Body of pancreas (tissue), 4 donors: ENCODE measurements at regions not wholly inside any gene's neighbourhood (a gene's known extent, or its start where the extent isn't known, plus 50 kb on each side); places are given as distances from the start of the nearest gene placed in this dataset.

Experiments used
- ATAC-seq: fragments of 150-250 bp; one replicate; pipeline ENCODE4 v1.9.1; 2016
- DNase-seq, 4 donors: peaks; one replicate each; pipeline ENCODE4 v3.0.0-alpha.2; 2019
- H3K27ac ChIP-seq, 4 donors: fragments of 200-600 bp; sonication (generic); 1 replicate in 3 of 4; 2 replicates in 1 of 4; pipeline versions ENCODE4 v1.5.1 to v1.6.1; 2016 to 2019; ENCODE audit warnings: mild to moderate bottlenecking in 1 of 4, mixed read lengths in 1 of 4, moderate library complexity in 1 of 4
- H3K27me3 ChIP-seq, 2 donors: fragments of 200-600 bp; sonication (generic); one replicate each; pipeline ENCODE4 v1.6.0; 2016; ENCODE audit warnings: mild to moderate bottlenecking in 1 of 2
- H3K36me3 ChIP-seq, 2 donors: fragments of 200-600 bp; sonication (generic); replicated peaks in 1 of 2; 2 replicates each; pipeline ENCODE4 v1.5.1; 2016; ENCODE audit warnings: low read depth in 2 of 2; ENCODE audit not compliant: insufficient read depth in 1 of 2
- H3K4me1 ChIP-seq: fragments of 200-600 bp; sonication (generic); one replicate; pipeline ENCODE4 v1.6.0; 2016
- H3K4me3 ChIP-seq, 2 donors: fragments of 200-600 bp; sonication (generic); 1 replicate in 1 of 2; 2 replicates in 1 of 2; pipeline ENCODE4 v1.5.1; 2016 to 2019
- H3K9me3 ChIP-seq, 3 donors: fragments of 200-600 bp; sonication (generic); 1 replicate in 2 of 3; 2 replicates in 1 of 3; pipeline ENCODE4 v1.5.1; 2016
- POLR2A ChIP-seq, 3 donors: fragments of 450-650 bp; IDR thresholded peaks; one replicate each; pipeline ENCODE4 v1.6.1; 2016; ENCODE audit warnings: antibody characterized with exemption in 3 of 3, mild to moderate bottlenecking in 2 of 3
- WGBS, 2 donors: methylation state at CpG; one replicate each; pipeline ENCODE4 v1.1.5; 2017; 5-methylcytosine and 5-hydroxymethylcytosine counted together
- intact Hi-C: fragments of 100-400 bp; cut with DNase I; formaldehyde crosslinking; loops from one replicate; pipeline ENCODE4 v1.15.1; 2023
- TF ChIP-seq, protein P1 (sequence below), 7 experiments: fragments of 450-650 bp in 4 of 7; fragments of 200-600 bp in 3 of 7; sonication (generic) in 3 of 7; IDR thresholded peaks; one replicate each; pipeline ENCODE4 v1.5.1; 2016 to 2019; ENCODE audit warnings: antibody characterized with exemption in 7 of 7

DNA sequence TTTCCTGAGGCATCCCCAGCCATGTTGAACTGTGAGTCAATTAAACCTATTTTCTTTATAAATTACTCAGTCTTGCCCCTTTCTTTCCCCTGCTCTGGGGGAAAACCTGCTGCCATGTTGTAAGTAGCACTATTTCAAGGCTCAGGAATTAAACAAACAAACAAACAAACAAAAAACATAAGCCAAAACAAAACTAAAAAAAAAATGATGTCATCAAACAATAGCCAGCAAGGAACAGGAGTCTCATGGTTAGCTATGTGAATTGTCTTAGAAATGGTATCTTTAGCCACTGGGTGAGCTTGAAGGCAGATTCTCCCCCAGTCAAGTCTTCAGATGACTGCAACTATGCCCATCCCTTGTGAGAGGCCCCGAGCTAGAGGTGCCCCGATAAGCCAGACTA, 823.4 kb upstream of the ZEB2 start:
- ATAC-seq (no peak), DNase-seq (no peak)
- Histone ChIP-seq H3K4me1 (no peaks in the 10 kb centered on the region), H3K9me3 (peaks cover 0 to 4% (median 0%) of the 10 kb centered on the region in 3 donors), H3K4me3 (no peak overlapping the region), H3K27ac (no peak overlapping the region), H3K36me3 (no peaks in the 10 kb centered on the region), H3K27me3 (no peaks in the 10 kb centered on the region)
- whole genome bisulfite sequencing, 2 donors, result 35 to 54% methylated on average over 2 of the region's 2 CpGs
- intact Hi-C loops, result no loop called here
- TF ChIP-seq POLR2A (IDR thresholded peaks at IDR 0.05), result no peak
- TF ChIP-seq, protein P1, sequence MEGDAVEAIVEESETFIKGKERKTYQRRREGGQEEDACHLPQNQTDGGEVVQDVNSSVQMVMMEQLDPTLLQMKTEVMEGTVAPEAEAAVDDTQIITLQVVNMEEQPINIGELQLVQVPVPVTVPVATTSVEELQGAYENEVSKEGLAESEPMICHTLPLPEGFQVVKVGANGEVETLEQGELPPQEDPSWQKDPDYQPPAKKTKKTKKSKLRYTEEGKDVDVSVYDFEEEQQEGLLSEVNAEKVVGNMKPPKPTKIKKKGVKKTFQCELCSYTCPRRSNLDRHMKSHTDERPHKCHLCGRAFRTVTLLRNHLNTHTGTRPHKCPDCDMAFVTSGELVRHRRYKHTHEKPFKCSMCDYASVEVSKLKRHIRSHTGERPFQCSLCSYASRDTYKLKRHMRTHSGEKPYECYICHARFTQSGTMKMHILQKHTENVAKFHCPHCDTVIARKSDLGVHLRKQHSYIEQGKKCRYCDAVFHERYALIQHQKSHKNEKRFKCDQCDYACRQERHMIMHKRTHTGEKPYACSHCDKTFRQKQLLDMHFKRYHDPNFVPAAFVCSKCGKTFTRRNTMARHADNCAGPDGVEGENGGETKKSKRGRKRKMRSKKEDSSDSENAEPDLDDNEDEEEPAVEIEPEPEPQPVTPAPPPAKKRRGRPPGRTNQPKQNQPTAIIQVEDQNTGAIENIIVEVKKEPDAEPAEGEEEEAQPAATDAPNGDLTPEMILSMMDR (IDR thresholded peaks at IDR 0.05), result no peak

DNA sequence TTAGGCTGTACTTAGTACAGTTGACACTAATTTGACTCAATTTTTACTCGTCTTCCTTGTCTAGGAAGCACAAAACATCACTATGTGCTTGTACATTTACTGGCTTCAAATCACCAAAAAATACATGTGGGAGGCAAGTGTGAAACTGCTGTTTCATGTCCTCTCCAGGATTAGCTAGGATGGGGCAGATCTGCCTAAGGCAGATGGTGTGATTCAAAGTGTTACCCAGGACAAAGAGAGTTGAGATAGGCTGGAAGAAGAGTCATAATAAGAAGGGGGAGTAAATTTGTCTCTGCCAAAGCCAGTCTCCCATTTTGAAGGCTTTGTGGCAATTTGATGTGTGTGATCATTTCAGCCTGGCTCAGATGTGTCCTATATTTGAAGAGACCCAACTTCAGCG, 821.6 kb upstream of the ZEB2 start:
- no peak for DNase-seq
- no peak for ATAC-seq

DNA sequence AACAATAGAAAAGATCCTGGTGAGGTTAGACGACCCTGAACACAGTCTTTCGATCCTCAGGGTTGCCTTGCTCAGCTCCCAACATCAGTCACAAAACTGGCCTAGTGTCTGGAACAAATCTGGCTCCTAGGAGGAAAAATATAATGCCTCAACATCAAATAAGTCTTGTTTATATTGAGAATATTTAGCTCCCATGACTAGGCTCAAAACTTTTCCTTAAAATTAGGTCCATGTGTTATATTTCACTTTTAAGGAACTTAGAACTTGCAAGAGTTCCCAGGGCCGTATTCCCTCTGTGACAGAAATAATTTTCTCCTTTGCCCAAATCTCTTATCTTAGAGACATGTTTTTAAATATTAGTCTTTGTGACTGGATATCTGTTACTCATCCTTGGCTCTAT, 819.7 kb upstream of the ZEB2 start:
- intact Hi-C loops, result no loop called here
- no peak overlapping the region for H3K4me3 ChIP-seq
- H3K27me3 ChIP-seq, result no peaks in the 10 kb centered on the region
- TF ChIP-seq POLR2A (IDR thresholded peaks at IDR 0.05), result no peak
- TF ChIP-seq, protein P1 (IDR thresholded peaks at IDR 0.05), result no peak
- no peaks in the 10 kb centered on the region for H3K4me1 ChIP-seq
- ATAC-seq (no peak), DNase-seq (no peak)
- peaks cover 0 to 4% (median 0%) of the 10 kb centered on the region in 3 donors for H3K9me3 ChIP-seq
- H3K27ac ChIP-seq, result no peak overlapping the region
- no peaks in the 10 kb centered on the region for H3K36me3 ChIP-seq
- 59 to 68% methylated on average over 3 of the region's 3 CpGs for WGBS, 2 donors

More for the DNA sequence above, 821.6 kb upstream of the ZEB2 start:
- no peaks in the 10 kb centered on the region for H3K36me3 ChIP-seq
- peaks cover 0 to 4% (median 0%) of the 10 kb centered on the region in 3 donors for H3K9me3 ChIP-seq
- no peak overlapping the region for H3K27ac ChIP-seq
- WGBS, 2 donors, result 68 to 75% methylated on average over 2 of the region's 2 CpGs
- intact Hi-C loops, result no loop called here
- no peak for TF ChIP-seq POLR2A (IDR thresholded peaks at IDR 0.05)
- H3K27me3 ChIP-seq, result no peaks in the 10 kb centered on the region
- no peaks in the 10 kb centered on the region for H3K4me1 ChIP-seq
- H3K4me3 ChIP-seq, result no peak overlapping the region

DNA sequence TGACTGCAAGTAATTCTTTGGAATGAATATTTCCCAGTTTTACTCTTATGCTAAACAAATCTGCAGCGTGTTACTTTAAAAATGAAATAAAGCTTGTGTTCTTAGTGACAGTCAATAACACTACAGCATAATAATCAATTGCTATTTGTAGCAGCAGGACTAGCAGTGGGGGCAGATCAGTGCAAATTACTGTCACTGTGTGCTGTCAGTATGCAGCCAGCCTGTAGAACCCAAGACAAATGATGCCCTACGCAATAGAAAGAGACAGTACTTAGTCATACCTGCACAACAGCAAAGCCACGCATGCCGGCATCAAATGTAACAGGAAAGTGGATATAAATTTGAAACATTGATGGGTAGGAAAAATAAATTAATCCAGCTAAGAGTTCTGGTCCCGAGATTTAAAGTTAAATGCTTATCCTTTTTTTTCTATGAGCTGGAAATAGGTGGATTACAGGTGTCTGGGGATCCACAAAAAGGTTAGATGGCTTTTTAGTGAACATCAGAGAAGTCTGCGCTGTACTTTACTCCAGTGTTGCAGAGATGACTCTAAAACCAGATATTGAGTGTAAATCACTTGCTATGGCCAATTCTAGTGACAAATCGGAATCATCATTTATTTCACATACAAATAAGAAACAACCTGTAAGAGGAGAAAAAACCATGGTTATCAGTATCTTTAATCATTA, 812.4 kb upstream of the ZEB2 start:
- Histone ChIP-seq H3K4me1 (peaks cover 6% of the 10 kb centered on the region), H3K27ac (no peak overlapping the region), H3K9me3 (no peaks in the 10 kb centered on the region), H3K27me3 (no peaks in the 10 kb centered on the region), H3K36me3 (no peaks in the 10 kb centered on the region), H3K4me3 (no peak overlapping the region)
- intact Hi-C loops, result no loop called here
- ATAC-seq, result no peak
- TF ChIP-seq, protein P1 (IDR thresholded peaks at IDR 0.05), result no peak
- no peak for DNase-seq
- 63 to 82% methylated on average over 7 of the region's 7 CpGs for WGBS, 2 donors

DNA sequence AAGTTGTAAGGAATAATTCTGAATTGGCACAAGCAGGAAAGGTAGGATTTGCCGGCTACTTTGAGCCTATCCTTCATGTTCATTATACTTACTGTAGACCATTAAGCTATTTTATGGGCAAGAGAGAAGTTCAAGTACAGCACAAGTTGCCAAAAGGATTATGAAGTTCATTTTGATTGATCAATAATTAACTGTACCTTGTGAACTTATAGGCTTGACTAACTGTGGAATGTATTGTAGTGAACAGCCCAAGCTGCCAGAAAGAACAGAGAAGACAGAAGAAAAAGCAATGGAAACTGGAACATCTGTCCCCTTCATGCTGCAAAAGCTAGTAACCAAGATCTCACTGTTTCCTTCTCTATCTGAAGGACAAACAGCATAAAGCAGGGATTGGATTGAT, 810.1 kb upstream of the ZEB2 start:
- no peaks in the 10 kb centered on the region for H3K36me3 ChIP-seq
- no peak for TF ChIP-seq POLR2A (IDR thresholded peaks at IDR 0.05)
- TF ChIP-seq, protein P1 (IDR thresholded peaks at IDR 0.05), result no peak
- ATAC-seq (no peak), DNase-seq (no peak)
- 19 to 21% methylated on average over 1 of the region's 1 CpG for whole genome bisulfite sequencing, 2 donors
- H3K27me3 ChIP-seq, result no peaks in the 10 kb centered on the region
- no peak overlapping the region for H3K27ac ChIP-seq
- H3K9me3 ChIP-seq, result no peaks in the 10 kb centered on the region
- peaks cover 6% of the 10 kb centered on the region for H3K4me1 ChIP-seq
- intact Hi-C loops, result no loop called here
- no peak overlapping the region for H3K4me3 ChIP-seq
